CD4-positive, CD25-positive, alpha-beta regulatory T cell (primary cell): ENCODE measurements at regions not wholly inside any gene's neighbourhood (a gene's known extent, or its start where the extent isn't known, plus 50 kb on each side); places are given as distances from the start of the nearest gene placed in this dataset.

ENCODE experiments used
- ATAC-seq, 2 donors: fragments of 150-1000 bp; cut with Tn5 transposase; one replicate each; pipeline ENCODE4 v1.10.0; 2021; ENCODE audit warnings: low read depth in 2 of 2, moderate number of reproducible peaks in 2 of 2, moderate library complexity in 1 of 2
- DNase-seq, 3 donors: peaks; one replicate each; pipeline versions ENCODE4 v3.0.0 to v3.0.0-alpha.2; 2012 to 2022; ENCODE audit warnings: mixed read lengths in 1 of 3
- H3K27ac ChIP-seq: one replicate; pipeline ENCODE4 v1.7.0; 2013; ENCODE audit warnings: mild to moderate bottlenecking, low read length; ENCODE audit not compliant: insufficient read depth, poor library complexity, severe bottlenecking
- H3K27me3 ChIP-seq: one replicate; pipeline ENCODE4 v1.7.0; 2013; ENCODE audit warnings: low read length; ENCODE audit not compliant: control insufficient read depth, insufficient read depth
- H3K36me3 ChIP-seq: one replicate; pipeline ENCODE4 v1.7.0; 2013; ENCODE audit warnings: mild to moderate bottlenecking, low read length, moderate library complexity; ENCODE audit not compliant: control insufficient read depth, insufficient read depth
- H3K4me1 ChIP-seq: 2 replicates; pipeline ENCODE4 v1.7.0; 2013; ENCODE audit warnings: mild to moderate bottlenecking, low read length; ENCODE audit not compliant: insufficient read depth, control insufficient read depth, poor library complexity, severe bottlenecking
- H3K4me3 ChIP-seq: one replicate; pipeline ENCODE4 v1.7.0; 2013; ENCODE audit warnings: low read depth, mild to moderate bottlenecking, low read length, moderate library complexity
- H3K9me3 ChIP-seq, 2 experiments: 1 replicate in 1 of 2; 2 replicates in 1 of 2; pipeline ENCODE4 v1.7.0; 2013; ENCODE audit warnings: low read length in 2 of 2, mild to moderate bottlenecking in 1 of 2, moderate library complexity in 1 of 2; ENCODE audit not compliant: control insufficient read depth in 2 of 2
- H3K27ac Mint-ChIP-seq, 3 donors: one replicate each; pipeline ENCODE4 v1.8.0; 2020 to 2022; ENCODE audit warnings: mild to moderate bottlenecking in 3 of 3, mixed read lengths in 3 of 3, moderate library complexity in 2 of 3
- H3K27me3 Mint-ChIP-seq: one replicate; pipeline ENCODE4 v1.8.0; 2022; ENCODE audit warnings: mild to moderate bottlenecking, mixed read lengths
- H3K36me3 Mint-ChIP-seq: one replicate; pipeline ENCODE4 v1.8.0; 2020; ENCODE audit warnings: mixed read lengths
- H3K4me1 Mint-ChIP-seq, 4 donors: one replicate each; pipeline ENCODE4 v1.8.0; 2020 to 2022; ENCODE audit warnings: mixed read lengths in 4 of 4, mild to moderate bottlenecking in 1 of 4
- H3K4me3 Mint-ChIP-seq, 4 donors: one replicate each; pipeline ENCODE4 v1.8.0; 2020 to 2022; ENCODE audit warnings: mild to moderate bottlenecking in 4 of 4, mixed read lengths in 4 of 4, moderate library complexity in 3 of 4
- H3K9me3 Mint-ChIP-seq, 7 donors: one replicate each; pipeline ENCODE4 v1.8.0; 2020 to 2022; ENCODE audit warnings: mixed read lengths in 7 of 7, mild to moderate bottlenecking in 3 of 7, moderate library complexity in 2 of 7

DNA sequence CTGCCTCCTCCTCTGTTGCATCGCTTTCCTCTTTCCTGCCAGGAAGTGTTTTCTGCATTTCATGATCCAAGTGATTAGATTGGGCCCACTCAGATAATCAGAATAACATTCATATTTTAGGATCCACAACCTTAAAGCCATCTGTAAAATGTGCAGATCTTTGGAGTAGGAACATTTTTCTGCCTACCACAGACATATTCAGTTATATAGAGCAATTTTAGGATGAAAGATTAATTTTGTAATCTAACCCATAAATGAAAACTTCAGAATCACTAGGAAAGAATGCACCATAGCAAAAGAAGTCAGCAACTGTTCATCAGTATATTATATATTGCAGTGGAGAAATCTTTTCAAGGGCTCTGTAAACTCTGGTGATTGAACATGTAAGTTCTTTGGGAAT, 659.9 kb upstream of the LUZP2 start:
- no peak for DNase-seq
- H3K9me3 Mint-ChIP-seq: peaks cover 4 to 30% (median 7%) of the 10 kb centered on the region in 7 donors
- H3K4me3 Mint-ChIP-seq: no peak overlapping the region
- no peaks in the 10 kb centered on the region for H3K4me1 Mint-ChIP-seq
- no peak overlapping the region for H3K4me3 ChIP-seq
- H3K36me3 ChIP-seq: no peaks in the 10 kb centered on the region
- H3K27me3 ChIP-seq: no peaks in the 10 kb centered on the region
- no peak for ATAC-seq
- no peak overlapping the region for H3K27ac ChIP-seq
- H3K36me3 Mint-ChIP-seq: no peaks in the 10 kb centered on the region
- H3K27me3 Mint-ChIP-seq: no peaks in the 10 kb centered on the region
- no peaks in the 10 kb centered on the region for H3K4me1 ChIP-seq
- no peak overlapping the region for H3K27ac Mint-ChIP-seq
- peaks cover 2 to 6% of the 10 kb centered on the region in 2 experiments for H3K9me3 ChIP-seq

DNA sequence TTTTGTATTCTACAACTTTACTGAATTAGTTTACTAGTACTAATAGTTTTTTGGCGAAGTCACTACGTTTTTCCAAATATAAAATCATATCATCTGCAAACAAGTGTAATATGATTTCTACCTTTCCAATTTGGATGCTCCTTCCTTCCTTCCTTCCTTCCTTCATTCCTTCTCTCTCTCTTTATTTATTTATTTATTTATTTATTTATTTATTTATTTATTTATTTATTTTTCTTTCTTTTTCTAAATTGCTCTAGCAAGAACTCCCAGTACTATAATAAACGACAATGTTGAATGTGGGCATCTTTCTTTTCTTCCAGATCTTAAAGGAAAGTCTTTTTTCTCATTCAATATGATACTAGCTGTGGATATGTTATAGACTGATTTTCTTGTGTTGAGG, 656.0 kb upstream of the LUZP2 start:
- no peak for ATAC-seq
- H3K9me3 Mint-ChIP-seq: peaks cover 3 to 33% (median 9%) of the 10 kb centered on the region in 7 donors
- Histone ChIP-seq H3K27ac (no peak overlapping the region), H3K36me3 (no peaks in the 10 kb centered on the region), H3K9me3 (peaks cover 2 to 9% of the 10 kb centered on the region in 2 experiments), H3K4me3 (no peak overlapping the region), H3K27me3 (no peaks in the 10 kb centered on the region), H3K4me1 (no peaks in the 10 kb centered on the region)
- H3K27ac Mint-ChIP-seq: no peak overlapping the region
- H3K36me3 Mint-ChIP-seq: no peaks in the 10 kb centered on the region
- no peaks in the 10 kb centered on the region for H3K4me1 Mint-ChIP-seq
- H3K4me3 Mint-ChIP-seq: no peak overlapping the region
- DNase-seq: no peak
- no peaks in the 10 kb centered on the region for H3K27me3 Mint-ChIP-seq

DNA sequence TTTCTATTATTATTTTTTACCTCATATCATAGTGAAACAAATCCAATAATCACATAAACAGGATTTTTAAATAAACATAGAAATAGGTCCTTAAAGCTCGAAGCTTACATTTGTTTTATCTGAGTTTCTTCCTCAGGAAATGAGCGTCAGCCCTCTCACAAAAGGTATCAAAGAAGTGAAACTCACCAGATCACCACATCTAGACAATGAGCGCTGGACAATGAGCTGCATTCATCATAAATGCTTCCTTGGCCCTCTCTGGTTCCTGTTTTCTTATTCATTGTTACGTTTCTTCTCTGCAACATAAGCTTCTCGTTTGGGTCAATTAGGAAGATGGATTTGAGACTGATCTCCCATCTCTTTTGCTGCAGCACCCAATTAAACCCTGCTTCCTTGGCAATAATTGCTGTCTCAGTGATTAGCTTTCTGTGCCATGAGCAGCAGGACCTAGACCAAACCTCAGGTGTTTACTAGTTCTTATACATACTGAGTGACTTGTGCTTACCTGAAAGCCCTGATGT, 649.9 kb upstream of the LUZP2 start:
- Histone ChIP-seq H3K4me1 (no peaks in the 10 kb centered on the region), H3K9me3 (peaks cover 3 to 4% of the 10 kb centered on the region in 2 experiments), H3K4me3 (no peak overlapping the region), H3K27ac (no peak overlapping the region), H3K36me3 (no peaks in the 10 kb centered on the region), H3K27me3 (no peaks in the 10 kb centered on the region)
- Mint-ChIP-seq H3K36me3 (no peaks in the 10 kb centered on the region), H3K9me3 (peaks cover 0 to 28% (median 8%) of the 10 kb centered on the region in 7 donors), H3K27me3 (no peaks in the 10 kb centered on the region), H3K4me1 (no peaks in the 10 kb centered on the region), H3K4me3 (no peak overlapping the region), H3K27ac (no peak overlapping the region)
- DNase-seq (no peak), ATAC-seq (no peak)

DNA sequence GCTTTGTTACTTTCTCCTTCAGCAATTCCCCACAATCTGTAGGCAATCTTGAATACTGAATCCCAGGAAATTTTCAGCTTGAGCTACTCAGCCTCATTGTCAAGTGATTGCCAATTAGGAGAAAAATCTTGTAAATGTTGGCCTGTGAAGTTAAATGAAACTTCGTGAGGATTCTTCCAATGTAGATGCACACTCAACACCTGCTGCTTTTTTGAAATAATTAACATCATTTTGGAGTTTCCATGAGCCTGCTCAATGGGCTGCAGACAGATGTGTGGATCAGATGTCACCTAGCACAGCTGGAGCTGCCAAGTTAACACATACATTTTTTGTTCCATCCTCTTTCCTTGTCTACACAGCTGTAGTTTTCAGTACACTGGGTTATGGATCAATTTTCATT, 645.6 kb upstream of the LUZP2 start:
- H3K36me3 Mint-ChIP-seq: no peaks in the 10 kb centered on the region
- no peak for ATAC-seq
- no peaks in the 10 kb centered on the region for H3K27me3 Mint-ChIP-seq
- DNase-seq: no peak
- peaks cover 0 to 16% (median 5%) of the 10 kb centered on the region in 7 donors for H3K9me3 Mint-ChIP-seq
- Histone ChIP-seq H3K27ac (no peak overlapping the region), H3K9me3 (peaks cover 0 to 4% of the 10 kb centered on the region in 2 experiments), H3K27me3 (no peaks in the 10 kb centered on the region), H3K36me3 (no peaks in the 10 kb centered on the region), H3K4me1 (no peaks in the 10 kb centered on the region), H3K4me3 (no peak overlapping the region)
- H3K4me1 Mint-ChIP-seq: no peaks in the 10 kb centered on the region
- H3K4me3 Mint-ChIP-seq: no peak overlapping the region
- no peak overlapping the region for H3K27ac Mint-ChIP-seq

DNA sequence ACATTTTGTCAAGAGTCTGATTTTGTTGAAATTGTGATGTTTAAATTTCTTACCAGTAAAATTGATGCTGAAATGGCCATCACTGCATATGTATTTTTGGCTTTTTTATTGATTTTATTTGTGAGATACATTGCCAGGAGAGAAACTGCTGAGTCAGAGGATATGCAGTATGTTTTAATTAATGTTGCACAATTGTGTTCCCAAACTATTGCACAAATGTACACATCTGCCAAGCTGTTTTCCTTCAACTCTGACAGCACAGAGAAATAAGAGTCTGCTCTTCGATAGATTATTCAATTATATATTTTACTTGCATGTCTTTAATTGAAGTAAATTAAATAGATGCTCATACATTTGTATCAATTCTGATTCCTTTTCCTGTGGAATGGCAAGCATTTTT, 640.2 kb upstream of the LUZP2 start:
- ATAC-seq: no peak
- Mint-ChIP-seq H3K36me3 (no peaks in the 10 kb centered on the region), H3K27me3 (no peaks in the 10 kb centered on the region)

DNA sequence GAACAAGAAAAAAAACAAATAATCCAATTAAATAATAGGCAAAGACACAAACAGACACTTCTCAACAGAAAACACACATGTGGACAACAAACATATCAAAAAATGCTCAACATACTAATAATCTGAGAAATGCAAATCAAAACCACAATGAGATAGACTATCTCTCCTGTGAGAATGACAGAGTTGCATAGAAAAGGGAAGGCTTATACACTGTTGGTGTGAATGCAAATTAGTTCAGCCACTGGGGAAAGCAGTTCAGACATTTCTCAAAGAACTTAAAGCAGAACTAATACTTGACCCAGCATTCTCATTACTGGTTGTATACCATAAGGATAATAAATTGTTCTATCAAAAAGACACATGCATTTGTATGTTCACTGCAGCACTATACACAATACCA, 637.8 kb upstream of the LUZP2 start:
- DNase-seq (no peak), ATAC-seq (no peak)
- H3K9me3 ChIP-seq: peaks cover 0 to 5% of the 10 kb centered on the region in 2 experiments
- peaks cover 0 to 16% (median 6%) of the 10 kb centered on the region in 7 donors for H3K9me3 Mint-ChIP-seq
- H3K4me1 ChIP-seq: no peaks in the 10 kb centered on the region
- H3K4me1 Mint-ChIP-seq: no peaks in the 10 kb centered on the region
- no peaks in the 10 kb centered on the region for H3K27me3 Mint-ChIP-seq
- no peak overlapping the region for H3K27ac Mint-ChIP-seq
- H3K36me3 ChIP-seq: no peaks in the 10 kb centered on the region
- no peak overlapping the region for H3K4me3 Mint-ChIP-seq
- H3K27ac ChIP-seq: no peak overlapping the region
- H3K4me3 ChIP-seq: no peak overlapping the region
- no peaks in the 10 kb centered on the region for H3K36me3 Mint-ChIP-seq
- H3K27me3 ChIP-seq: no peaks in the 10 kb centered on the region

More for the DNA sequence above, 640.2 kb upstream of the LUZP2 start:
- Mint-ChIP-seq H3K9me3 (peaks cover 0 to 13% (median 3%) of the 10 kb centered on the region in 7 donors), H3K4me1 (no peaks in the 10 kb centered on the region), H3K27ac (no peak overlapping the region), H3K4me3 (no peak overlapping the region)
- Histone ChIP-seq H3K4me1 (no peaks in the 10 kb centered on the region), H3K27ac (no peak overlapping the region), H3K36me3 (no peaks in the 10 kb centered on the region), H3K27me3 (no peaks in the 10 kb centered on the region), H3K4me3 (no peak overlapping the region), H3K9me3 (peaks cover 0 to 2% of the 10 kb centered on the region in 2 experiments)
- no peak for DNase-seq

DNA sequence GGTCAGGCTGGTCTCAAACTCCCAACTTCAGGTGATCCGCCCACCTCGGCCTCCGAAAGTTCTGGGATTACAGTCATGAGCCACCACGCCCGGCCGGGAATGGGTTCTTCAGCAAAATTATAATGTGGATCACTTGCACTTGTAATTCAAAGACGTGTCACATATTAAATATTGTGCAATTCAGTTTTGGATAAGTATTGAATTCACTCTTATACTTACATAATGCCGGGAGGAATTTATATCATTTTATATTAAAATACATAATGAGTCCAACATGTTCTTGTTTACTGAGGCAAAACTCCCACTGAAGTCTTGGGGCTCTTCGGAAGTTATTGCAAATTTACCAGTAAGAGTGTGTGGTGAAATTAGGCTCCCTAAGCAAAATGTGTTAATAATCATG, 635.2 kb upstream of the LUZP2 start:
- Histone ChIP-seq H3K36me3 (no peaks in the 10 kb centered on the region), H3K4me3 (no peak overlapping the region), H3K27me3 (no peaks in the 10 kb centered on the region), H3K27ac (no peak overlapping the region), H3K4me1 (no peaks in the 10 kb centered on the region), H3K9me3 (peaks cover 0 to 6% of the 10 kb centered on the region in 2 experiments)
- Mint-ChIP-seq H3K4me3 (no peak overlapping the region), H3K4me1 (no peaks in the 10 kb centered on the region), H3K36me3 (no peaks in the 10 kb centered on the region), H3K27me3 (no peaks in the 10 kb centered on the region), H3K9me3 (peaks cover 0 to 18% (median 7%) of the 10 kb centered on the region in 7 donors), H3K27ac (no peak overlapping the region)
- ATAC-seq (no peak), DNase-seq (no peak)

DNA sequence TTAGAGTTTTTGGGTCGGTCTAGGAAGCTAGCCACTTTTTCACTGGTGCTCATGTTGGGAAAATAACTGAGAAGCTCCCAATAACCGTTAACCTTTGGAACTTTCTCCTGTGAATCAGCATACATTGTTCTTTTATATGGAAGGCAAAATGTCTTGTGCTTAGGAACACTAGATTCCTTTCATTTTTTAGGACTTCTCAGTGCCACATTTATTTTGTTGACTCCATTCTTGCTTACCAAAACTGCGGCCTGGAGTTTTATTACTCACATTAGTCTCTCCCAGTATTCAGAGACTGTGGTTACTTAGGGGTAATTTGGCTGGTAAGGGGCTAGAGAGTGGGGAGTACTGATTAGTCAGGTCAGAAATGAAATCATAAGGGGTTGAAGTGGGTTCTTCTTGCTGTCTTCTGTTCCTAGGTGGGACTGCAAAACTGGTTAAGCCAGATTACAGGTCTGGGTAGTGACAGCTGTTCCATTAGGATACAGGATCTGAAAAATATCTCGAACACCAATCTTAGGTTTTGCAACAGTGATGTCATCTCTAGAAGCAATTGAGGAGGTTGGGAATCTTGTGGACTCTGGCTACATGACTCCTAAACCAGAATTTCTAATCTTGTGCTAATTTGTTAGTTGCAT, 631.4 kb upstream of the LUZP2 start:
- H3K4me1 ChIP-seq: no peaks in the 10 kb centered on the region
- ATAC-seq (no peak), DNase-seq (no peak)
- H3K27ac Mint-ChIP-seq: no peak overlapping the region
- H3K36me3 Mint-ChIP-seq: no peaks in the 10 kb centered on the region
- H3K9me3 ChIP-seq: peaks cover 4 to 23% of the 10 kb centered on the region in 2 experiments
- H3K4me3 ChIP-seq: no peak overlapping the region
- H3K36me3 ChIP-seq: no peaks in the 10 kb centered on the region
- H3K27ac ChIP-seq: no peak overlapping the region
- H3K27me3 Mint-ChIP-seq: no peaks in the 10 kb centered on the region
- H3K4me3 Mint-ChIP-seq: peak overlapping the region in 1 of 4 donors; percentile 27
- H3K27me3 ChIP-seq: no peaks in the 10 kb centered on the region
- peaks cover 0 to 24% (median 7%) of the 10 kb centered on the region in 7 donors for H3K9me3 Mint-ChIP-seq
- H3K4me1 Mint-ChIP-seq: no peaks in the 10 kb centered on the region
